Ishikawa (cell line): ENCODE measurements at regions not wholly inside any gene's neighbourhood (a gene's known extent, or its start where the extent isn't known, plus 50 kb on each side); places are given as distances from the start of the nearest gene placed in this dataset.

Source experiments
- CEBPB ChIP-seq: IDR thresholded peaks from 2 replicates; pipeline ENCODE4 v1.6.1; 2012
- CREB1 ChIP-seq: IDR thresholded peaks from 2 replicates; pipeline ENCODE4 v1.6.1; 2012; ENCODE audit warnings: low read depth
- EGR1 ChIP-seq: IDR thresholded peaks from 2 replicates; pipeline ENCODE4 v1.6.1; 2012
- EP300 ChIP-seq: IDR thresholded peaks from 2 replicates; pipeline ENCODE4 v1.6.1; 2012; ENCODE audit warnings: borderline replicate concordance
- NFIC ChIP-seq: IDR thresholded peaks from 2 replicates; pipeline ENCODE4 v1.6.1; 2012
- RAD21 ChIP-seq: IDR thresholded peaks from 2 replicates; pipeline ENCODE4 v1.6.1; 2012; ENCODE audit warnings: low read depth
- ZBTB7A ChIP-seq: IDR thresholded peaks from 2 replicates; pipeline ENCODE4 v1.6.1; 2012; ENCODE audit warnings: low read depth
- TF ChIP-seq, protein P1 (sequence below): IDR thresholded peaks from 2 replicates; pipeline ENCODE4 v1.6.1; 2012; ENCODE audit warnings: low read depth, mild to moderate bottlenecking
- TF ChIP-seq, protein P2 (sequence below): IDR thresholded peaks from 2 replicates; pipeline ENCODE4 v1.6.1; 2012

DNA sequence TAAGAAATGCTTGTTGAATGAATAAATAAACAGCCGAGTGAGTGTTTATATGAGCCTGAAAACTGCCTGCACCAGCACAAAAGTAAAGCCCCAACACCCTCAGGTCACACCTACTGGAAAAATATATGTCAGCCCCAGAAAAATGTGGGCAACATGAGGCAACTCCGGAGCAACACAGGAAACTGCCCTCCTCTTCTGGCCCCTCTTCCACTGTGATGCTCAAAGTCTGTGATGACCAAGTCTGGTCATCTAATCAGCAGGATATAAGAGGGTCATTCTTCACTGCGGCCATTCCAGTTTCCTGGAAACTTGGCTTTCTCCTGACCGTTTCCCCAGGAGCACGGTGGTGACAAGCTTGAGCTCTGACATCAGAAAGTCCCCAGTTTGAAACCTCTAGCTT, 159.6 kb upstream of the PZP start:
- TF ChIP-seq RAD21, result no peak
- TF ChIP-seq CREB1, result no peak
- no peak for TF ChIP-seq EP300
- no peak for TF ChIP-seq CEBPB
- no peak for TF ChIP-seq EGR1
- TF ChIP-seq, protein P1, sequence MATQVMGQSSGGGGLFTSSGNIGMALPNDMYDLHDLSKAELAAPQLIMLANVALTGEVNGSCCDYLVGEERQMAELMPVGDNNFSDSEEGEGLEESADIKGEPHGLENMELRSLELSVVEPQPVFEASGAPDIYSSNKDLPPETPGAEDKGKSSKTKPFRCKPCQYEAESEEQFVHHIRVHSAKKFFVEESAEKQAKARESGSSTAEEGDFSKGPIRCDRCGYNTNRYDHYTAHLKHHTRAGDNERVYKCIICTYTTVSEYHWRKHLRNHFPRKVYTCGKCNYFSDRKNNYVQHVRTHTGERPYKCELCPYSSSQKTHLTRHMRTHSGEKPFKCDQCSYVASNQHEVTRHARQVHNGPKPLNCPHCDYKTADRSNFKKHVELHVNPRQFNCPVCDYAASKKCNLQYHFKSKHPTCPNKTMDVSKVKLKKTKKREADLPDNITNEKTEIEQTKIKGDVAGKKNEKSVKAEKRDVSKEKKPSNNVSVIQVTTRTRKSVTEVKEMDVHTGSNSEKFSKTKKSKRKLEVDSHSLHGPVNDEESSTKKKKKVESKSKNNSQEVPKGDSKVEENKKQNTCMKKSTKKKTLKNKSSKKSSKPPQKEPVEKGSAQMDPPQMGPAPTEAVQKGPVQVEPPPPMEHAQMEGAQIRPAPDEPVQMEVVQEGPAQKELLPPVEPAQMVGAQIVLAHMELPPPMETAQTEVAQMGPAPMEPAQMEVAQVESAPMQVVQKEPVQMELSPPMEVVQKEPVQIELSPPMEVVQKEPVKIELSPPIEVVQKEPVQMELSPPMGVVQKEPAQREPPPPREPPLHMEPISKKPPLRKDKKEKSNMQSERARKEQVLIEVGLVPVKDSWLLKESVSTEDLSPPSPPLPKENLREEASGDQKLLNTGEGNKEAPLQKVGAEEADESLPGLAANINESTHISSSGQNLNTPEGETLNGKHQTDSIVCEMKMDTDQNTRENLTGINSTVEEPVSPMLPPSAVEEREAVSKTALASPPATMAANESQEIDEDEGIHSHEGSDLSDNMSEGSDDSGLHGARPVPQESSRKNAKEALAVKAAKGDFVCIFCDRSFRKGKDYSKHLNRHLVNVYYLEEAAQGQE, result no peak
- TF ChIP-seq, protein P2, sequence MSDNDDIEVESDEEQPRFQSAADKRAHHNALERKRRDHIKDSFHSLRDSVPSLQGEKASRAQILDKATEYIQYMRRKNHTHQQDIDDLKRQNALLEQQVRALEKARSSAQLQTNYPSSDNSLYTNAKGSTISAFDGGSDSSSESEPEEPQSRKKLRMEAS, result no peak
- no peak for TF ChIP-seq NFIC
- TF ChIP-seq ZBTB7A, result no peak
